Epithelial cell of esophagus (primary cell): ENCODE measurements at regions not wholly inside any gene's neighbourhood (a gene's known extent, or its start where the extent isn't known, plus 50 kb on each side); places are given as distances from the start of the nearest gene placed in this dataset.

ENCODE experiments used
- DNase-seq: peaks from one replicate; pipeline ENCODE4 v3.0.0; 2010; ENCODE audit warnings: low read depth
- H3K4me3 ChIP-seq: 2 replicates; pipeline ENCODE4 v1.5.1; 2011; ENCODE audit warnings: mild to moderate bottlenecking, low read length, control low read depth
- TF ChIP-seq, protein P1 (sequence below): IDR thresholded peaks from 2 replicates; pipeline ENCODE4 v1.5.1; 2011; ENCODE audit warnings: low read depth, mild to moderate bottlenecking, low read length, control low read depth, inconsistent platforms; ENCODE audit not compliant: insufficient read depth; ENCODE audit errors: missing control alignments

DNA sequence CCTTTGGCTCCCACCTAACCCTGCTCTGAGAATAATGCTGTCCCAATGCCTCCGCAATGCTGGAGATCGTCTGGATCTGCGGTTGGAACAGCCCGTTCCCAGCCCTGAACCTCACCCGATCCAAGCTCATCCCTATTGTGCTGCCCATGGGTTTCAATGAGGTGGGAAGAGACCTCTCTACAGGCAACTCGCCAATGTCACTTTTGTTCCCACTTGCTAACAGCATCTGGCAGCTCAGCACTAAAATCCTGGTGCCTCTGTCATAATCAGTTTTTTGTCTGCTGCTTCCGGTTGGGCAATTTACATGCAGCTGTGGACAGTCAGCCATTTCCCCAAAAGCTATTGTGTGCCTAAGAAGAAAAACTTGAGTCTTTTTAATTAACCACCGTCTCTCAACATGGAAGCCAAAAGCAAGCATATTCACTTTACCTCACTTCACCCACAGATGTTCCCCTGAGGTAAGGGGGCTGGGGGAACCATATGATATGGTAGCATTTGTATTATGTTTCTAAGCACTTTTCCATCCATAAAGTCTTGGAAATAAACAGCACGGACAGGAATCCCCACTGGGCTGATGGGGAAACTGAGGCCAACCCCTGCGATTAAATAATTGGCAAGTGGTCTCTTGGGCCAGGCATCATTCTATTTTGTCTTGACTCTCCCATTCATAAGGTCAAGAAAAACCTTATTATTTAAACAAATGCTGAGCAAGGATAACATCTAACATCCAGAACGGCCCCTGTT lies 159.2 kb upstream of the CDH5 start:
- TF ChIP-seq, protein P1, sequence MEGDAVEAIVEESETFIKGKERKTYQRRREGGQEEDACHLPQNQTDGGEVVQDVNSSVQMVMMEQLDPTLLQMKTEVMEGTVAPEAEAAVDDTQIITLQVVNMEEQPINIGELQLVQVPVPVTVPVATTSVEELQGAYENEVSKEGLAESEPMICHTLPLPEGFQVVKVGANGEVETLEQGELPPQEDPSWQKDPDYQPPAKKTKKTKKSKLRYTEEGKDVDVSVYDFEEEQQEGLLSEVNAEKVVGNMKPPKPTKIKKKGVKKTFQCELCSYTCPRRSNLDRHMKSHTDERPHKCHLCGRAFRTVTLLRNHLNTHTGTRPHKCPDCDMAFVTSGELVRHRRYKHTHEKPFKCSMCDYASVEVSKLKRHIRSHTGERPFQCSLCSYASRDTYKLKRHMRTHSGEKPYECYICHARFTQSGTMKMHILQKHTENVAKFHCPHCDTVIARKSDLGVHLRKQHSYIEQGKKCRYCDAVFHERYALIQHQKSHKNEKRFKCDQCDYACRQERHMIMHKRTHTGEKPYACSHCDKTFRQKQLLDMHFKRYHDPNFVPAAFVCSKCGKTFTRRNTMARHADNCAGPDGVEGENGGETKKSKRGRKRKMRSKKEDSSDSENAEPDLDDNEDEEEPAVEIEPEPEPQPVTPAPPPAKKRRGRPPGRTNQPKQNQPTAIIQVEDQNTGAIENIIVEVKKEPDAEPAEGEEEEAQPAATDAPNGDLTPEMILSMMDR = no peak
- H3K4me3 ChIP-seq = no peak overlapping the region
- peak; percentile 39 for DNase-seq

- TF ChIP-seq, protein P1 = no peak
- H3K4me3 ChIP-seq = no peak overlapping the region
- no peak for DNase-seq
These were observed 160.1 kb upstream of the CDH5 start for GRCh38 chr16:66206363-66206762.

GRCh38 chr16:66205287-66206231 lies 160.9 kb upstream of the CDH5 start:
- DNase-seq = peak; percentile 40
- H3K4me3 ChIP-seq = no peak overlapping the region

DNA sequence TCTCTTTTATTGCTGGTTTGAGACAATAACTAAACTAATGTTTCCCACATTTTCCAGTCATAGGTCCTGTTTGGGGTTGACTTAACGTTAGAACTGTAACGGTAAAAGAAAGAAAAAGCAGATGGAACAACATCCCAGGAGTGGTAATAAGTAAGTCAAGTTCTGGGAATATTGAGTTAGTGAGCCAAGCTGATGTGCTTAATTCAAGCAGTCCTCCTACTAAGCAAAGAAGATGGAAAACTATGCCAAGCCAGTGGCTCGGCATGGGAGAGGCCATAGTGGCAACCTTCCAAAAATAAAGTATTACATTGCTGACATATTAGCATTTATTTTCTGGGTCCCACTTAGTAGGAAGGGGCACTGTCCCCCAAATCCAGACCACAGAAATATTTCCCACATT lies 161.7 kb upstream of the CDH5 start:
- H3K4me3 ChIP-seq = no peak overlapping the region
- TF ChIP-seq, protein P1 = no peak
- no peak for DNase-seq

More at GRCh38 chr16:66205287-66206231, 160.9 kb upstream of the CDH5 start:
- TF ChIP-seq, protein P1 = no peak

GRCh38 chr16:66203476-66203875 lies 163.0 kb upstream of the CDH5 start:
- no peak overlapping the region for H3K4me3 ChIP-seq
- TF ChIP-seq, protein P1 = no peak
- DNase-seq = no peak

- TF ChIP-seq, protein P1 = no peak
- no peak for DNase-seq
- H3K4me3 ChIP-seq = no peak overlapping the region
These were observed 167.3 kb upstream of the CDH5 start for GRCh38 chr16:66199189-66199588.
